Skeletal muscle cell (primary cell): ENCODE measurements at regions not wholly inside any gene's neighbourhood (a gene's known extent, or its start where the extent isn't known, plus 50 kb on each side); places are given as distances from the start of the nearest gene placed in this dataset.
A peak's percentile ranks its signal among the peaks of the same experiment; 100 is the strongest.
"Not testable (repeated sequence)": the region's sequence is repeated elsewhere in the genome, so short reads cannot be mapped to it uniquely, and the experiment has no call there.

Experiments used
- DNase-seq: peaks from one replicate; pipeline ENCODE4 v3.0.0-alpha.2; 2010; ENCODE audit warnings: low read depth
- H3K4me3 ChIP-seq: 2 replicates; pipeline ENCODE4 v1.5.1; 2011; ENCODE audit warnings: low read depth, mild to moderate bottlenecking, control low read depth, low read length, moderate library complexity

- no peak for DNase-seq
These were observed 99.9 kb downstream of the ANKRD18B start for GRCh38 chr9:33623658-33624586.

GRCh38 chr9:33628318-33628717 is 104.3 kb downstream of the ANKRD18B start:
- DNase-seq, H3K4me3 ChIP-seq: not testable (repeated sequence)

More at GRCh38 chr9:33623658-33624586, 99.9 kb downstream of the ANKRD18B start:
- no peak overlapping the region for H3K4me3 ChIP-seq

DNA sequence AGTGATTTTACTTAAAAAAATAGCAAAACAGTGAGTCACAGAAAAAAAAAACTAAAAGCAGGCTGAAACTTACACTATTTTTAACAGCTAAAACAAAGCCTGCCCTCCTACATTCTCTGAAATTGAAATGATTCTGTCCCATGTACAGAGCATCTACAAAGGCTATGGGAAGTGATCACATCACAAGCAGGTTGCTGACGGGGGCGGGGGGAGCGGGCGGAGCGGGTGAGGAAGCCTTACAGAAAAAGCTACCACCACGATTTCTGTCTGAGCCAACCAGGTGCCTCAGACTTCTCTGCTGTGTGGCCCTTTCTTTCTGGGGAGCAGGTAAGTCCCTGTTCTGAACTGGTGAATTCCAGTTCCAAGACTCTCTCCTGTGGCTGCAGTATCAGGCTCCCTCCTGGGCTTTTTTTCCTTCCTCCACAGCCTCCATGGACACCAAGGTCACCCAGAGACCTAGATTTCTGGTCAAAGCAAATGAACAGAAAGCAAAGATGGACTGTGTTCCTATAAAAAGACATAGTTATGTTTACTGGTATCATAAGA is 104.9 kb downstream of the ANKRD18B start:
- no peak for DNase-seq
- H3K4me3 ChIP-seq: no peak overlapping the region

DNA sequence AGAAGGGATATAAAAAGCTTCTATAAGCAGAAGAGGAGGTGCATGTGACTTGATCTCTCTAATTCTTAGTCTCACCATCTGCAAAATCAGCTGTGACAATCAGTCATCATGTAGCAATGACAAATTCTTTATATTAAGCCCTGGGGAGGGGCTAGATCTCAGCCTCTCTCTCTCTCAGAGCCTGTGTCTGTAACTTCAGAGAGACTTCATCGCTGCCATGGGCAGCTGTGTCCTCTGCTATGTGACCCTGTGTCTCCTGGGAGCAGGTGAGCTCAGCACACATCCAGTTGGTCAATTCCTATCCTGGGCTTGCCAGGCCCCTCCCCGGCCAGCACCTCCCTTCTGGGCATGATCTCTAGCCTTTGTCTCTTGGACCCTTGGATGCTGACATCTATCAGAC is 109.6 kb downstream of the ANKRD18B start:
- no peak overlapping the region for H3K4me3 ChIP-seq
- no peak for DNase-seq

- no peak for DNase-seq
- H3K4me3 ChIP-seq: no peak overlapping the region
These were observed 113.8 kb downstream of the ANKRD18B start for GRCh38 chr9:33637881-33638280.

DNA sequence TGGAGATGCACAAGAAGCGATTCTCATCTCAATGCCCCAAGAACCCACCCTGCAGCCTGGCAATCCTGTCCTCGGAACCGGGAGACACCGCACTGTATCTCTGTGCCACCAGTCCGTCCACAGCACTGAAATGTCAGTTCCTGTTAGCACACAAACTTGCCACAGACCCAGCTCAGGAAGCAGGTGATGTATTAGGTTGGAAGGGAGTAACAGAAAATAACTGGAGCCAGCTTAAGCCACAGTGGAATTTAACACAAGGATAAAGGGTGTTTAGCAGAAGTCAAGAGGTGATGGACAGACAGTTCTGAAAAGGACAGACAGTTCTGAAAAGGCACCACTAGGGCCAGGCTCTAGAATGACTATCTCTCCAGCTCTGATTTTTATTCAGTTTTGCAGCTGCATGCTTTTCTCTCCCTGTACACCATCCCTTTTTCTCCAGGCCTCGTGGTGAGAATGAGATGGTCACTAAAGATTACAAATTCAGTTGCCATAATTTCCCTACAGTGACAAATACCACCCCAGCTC is 114.4 kb downstream of the ANKRD18B start:
- DNase-seq: no peak
- no peak overlapping the region for H3K4me3 ChIP-seq

DNA sequence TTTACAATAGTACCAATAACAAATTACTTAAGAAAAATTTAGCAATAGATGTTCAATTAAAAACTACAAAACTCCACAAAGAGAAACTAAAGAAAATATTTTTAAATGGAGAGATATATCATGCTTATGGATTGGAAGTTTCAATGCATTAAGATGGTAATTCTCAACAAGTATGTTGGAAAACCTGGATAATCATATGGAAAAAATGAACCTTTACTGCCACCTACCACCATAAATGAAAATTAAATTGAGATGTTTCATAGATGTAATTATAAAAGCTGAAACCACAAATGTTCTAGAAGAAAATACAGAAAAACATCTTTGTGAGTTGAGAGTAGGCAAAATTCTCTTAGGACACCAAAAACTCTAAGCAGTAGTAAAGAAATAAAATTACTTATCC is 121.7 kb downstream of the ANKRD18B start:
- no peak overlapping the region for H3K4me3 ChIP-seq
- no peak for DNase-seq

GRCh38 chr9:33649463-33649862 is 125.4 kb downstream of the ANKRD18B start:
- DNase-seq: no peak
- H3K4me3 ChIP-seq: no peak overlapping the region

- no peak for DNase-seq
- no peak overlapping the region for H3K4me3 ChIP-seq
These were observed 127.1 kb downstream of the ANKRD18B start for GRCh38 chr9:33651125-33651524.

DNA sequence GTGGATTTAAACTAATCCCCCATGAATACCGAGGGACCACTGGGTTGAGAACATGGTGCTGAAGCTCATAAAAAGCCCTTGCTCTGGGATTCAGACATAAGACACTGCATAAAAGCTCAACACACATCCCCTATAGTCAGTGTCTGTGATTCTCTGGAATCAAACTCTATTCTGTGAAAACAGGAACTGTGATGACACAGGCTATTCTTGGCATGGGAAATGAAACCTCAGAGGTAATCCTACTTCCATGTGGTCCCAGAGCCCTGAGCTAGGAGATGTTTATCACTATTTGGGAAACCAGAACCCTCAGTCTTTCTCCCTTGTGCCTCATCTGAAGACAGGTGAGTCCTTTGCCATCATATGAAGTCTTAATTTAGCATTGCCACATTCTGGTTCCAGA is 135.4 kb upstream of the PRSS3 start:
- no peak for DNase-seq

GRCh38 chr9:33660772-33661171 is 134.6 kb upstream of the PRSS3 start:
- no peak for DNase-seq
- H3K4me3 ChIP-seq: no peak overlapping the region

More for the DNA sequence above, 135.4 kb upstream of the PRSS3 start:
- H3K4me3 ChIP-seq: no peak overlapping the region

- no peak overlapping the region for H3K4me3 ChIP-seq
These were observed 134.2 kb upstream of the PRSS3 start for GRCh38 chr9:33661176-33661575.

GRCh38 chr9:33662871-33663270 is 132.5 kb upstream of the PRSS3 start:
- H3K4me3 ChIP-seq: no peak overlapping the region
- DNase-seq: no peak

More at GRCh38 chr9:33661176-33661575, 134.2 kb upstream of the PRSS3 start:
- DNase-seq: no peak

DNA sequence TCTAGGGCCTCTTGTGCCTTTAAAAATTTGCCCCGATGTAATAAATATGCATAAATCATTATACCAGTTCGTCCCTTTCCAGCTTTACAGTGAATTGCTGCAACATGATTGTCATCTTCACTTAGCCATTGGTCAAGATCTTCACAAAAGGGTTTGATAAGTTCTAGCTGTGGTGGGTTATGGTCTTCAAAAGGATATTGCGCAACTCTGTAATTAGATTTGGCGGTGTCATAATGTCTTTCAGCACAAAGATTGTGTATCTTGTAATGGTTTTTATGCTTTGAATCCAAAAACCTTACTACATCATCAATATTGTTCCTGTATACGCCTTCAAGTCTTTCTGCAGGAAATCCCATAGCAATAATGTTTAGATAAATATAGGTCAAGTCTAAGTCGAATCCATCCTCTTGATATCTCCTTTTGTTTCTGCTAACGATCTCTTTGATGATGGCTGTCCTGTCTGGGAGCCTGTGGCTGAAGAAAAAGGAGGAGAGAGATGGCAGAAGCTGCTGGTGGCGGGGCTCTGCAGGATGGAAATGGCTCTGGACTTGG is 119.1 kb upstream of the PRSS3 start:
- peak overlapping the region; percentile 50 for H3K4me3 ChIP-seq
- DNase-seq: not testable (repeated sequence)

- no peak for DNase-seq
- peak overlapping the region; percentile 50 for H3K4me3 ChIP-seq
These were observed 118.4 kb upstream of the PRSS3 start for GRCh38 chr9:33676746-33677505.

GRCh38 chr9:33677506-33677809 is 117.9 kb upstream of the PRSS3 start:
- H3K4me3 ChIP-seq: peak overlapping the region; percentile 50
- no peak for DNase-seq

- no peak for DNase-seq
- H3K4me3 ChIP-seq: no peak overlapping the region
These were observed 117.4 kb upstream of the PRSS3 start for GRCh38 chr9:33677961-33678360.

DNA sequence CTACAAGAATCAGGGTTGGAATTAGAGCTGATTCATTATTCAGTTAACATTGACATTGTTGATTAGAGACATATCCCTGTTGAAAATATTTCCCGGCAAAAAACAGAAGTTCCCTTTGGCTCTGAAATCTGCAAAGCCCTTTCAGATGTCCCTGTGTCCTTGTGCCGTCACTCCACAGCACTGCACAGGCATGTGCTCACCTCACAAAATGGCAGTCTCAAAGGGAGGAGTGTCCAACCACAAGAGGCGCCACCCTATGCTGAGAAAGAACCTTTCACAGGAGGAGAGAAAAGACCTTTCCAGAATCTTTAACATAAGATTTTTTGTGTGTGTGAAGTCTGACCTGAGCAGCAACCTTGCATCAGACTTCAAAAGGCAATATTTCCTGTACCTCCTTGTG is 112.8 kb upstream of the PRSS3 start:
- DNase-seq: no peak
- no peak overlapping the region for H3K4me3 ChIP-seq

DNA sequence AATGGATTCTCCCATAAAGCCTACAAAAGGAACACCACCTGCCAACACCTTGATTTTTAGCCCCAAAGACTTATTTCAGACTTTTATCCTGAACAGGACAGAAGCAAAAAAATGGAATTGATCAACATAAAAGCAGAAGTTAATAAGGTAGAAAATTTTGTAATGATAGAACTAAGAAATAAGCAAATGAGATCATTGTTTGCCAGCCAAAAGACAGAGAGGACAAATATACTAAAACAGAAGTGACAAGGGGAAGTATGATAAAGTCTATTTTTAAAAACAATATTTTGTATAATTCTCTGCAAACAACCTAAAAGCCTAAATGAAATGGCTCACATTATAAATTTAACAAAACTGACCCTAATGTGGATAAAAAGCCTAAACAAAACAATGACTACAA is 110.5 kb upstream of the PRSS3 start:
- no peak overlapping the region for H3K4me3 ChIP-seq
- no peak for DNase-seq

DNA sequence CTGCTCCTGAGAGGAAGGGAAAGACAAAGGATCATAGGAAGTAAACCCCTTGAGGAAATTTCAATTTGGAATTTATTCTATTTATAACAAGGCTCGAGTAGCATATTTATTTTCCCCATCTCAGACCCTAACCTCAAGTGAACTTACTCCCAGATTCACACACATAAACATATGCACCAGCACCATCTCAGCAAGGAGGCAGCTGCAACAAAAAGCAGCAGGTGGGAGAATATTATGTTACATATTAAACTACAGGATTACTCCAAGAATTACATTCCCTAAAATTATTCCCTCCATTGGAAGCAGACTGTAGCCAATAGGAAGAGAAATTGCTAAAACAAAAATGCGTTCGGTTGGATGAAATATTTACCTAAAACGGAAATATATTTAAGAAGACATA is 108.4 kb upstream of the PRSS3 start:
- DNase-seq: no peak

More for the DNA sequence above, 108.4 kb upstream of the PRSS3 start:
- H3K4me3 ChIP-seq: no peak overlapping the region
